IPS DF 4.7 (cell line): ENCODE measurements at regions not wholly inside any gene's neighbourhood (a gene's known extent, or its start where the extent isn't known, plus 50 kb on each side); places are given as distances from the start of the nearest gene placed in this dataset.
"Not testable (repeated sequence)": the region's sequence is repeated elsewhere in the genome, so short reads cannot be mapped to it uniquely, and the experiment has no call there.

Experiments used
- DNase-seq: peaks from one replicate; pipeline ENCODE4 v3.0.0-alpha.2; 2013; ENCODE audit warnings: low spot score; ENCODE audit errors: extremely low read depth

- DNase-seq = no peak
Measured at GRCh38 chr6:14516956-14517355, 399.4 kb downstream of the CD83 start.

- no peak for DNase-seq
Measured at GRCh38 chr6:14517516-14518105, 400.0 kb downstream of the CD83 start.

GRCh38 chr6:14518515-14519217 lies 401.1 kb downstream of the CD83 start:
- DNase-seq = no peak

GRCh38 chr6:14520029-14520428 lies 402.5 kb downstream of the CD83 start:
- DNase-seq = no peak

GRCh38 chr6:14520536-14520935 lies 403.0 kb downstream of the CD83 start:
- no peak for DNase-seq

GRCh38 chr6:14521141-14521540 lies 403.6 kb downstream of the CD83 start:
- DNase-seq = no peak

GRCh38 chr6:14521861-14522260 lies 404.3 kb downstream of the CD83 start:
- not testable (repeated sequence) for DNase-seq

GRCh38 chr6:14524319-14524718 lies 406.7 kb downstream of the CD83 start:
- DNase-seq = no peak

GRCh38 chr6:14530385-14530784 lies 412.8 kb downstream of the CD83 start:
- no peak for DNase-seq

- no peak for DNase-seq
Measured at GRCh38 chr6:14533446-14533845, 415.9 kb downstream of the CD83 start.

GRCh38 chr6:14537030-14537429 lies 419.5 kb downstream of the CD83 start:
- no peak for DNase-seq

GRCh38 chr6:14540276-14540675 lies 422.7 kb downstream of the CD83 start:
- DNase-seq = no peak

GRCh38 chr6:14540810-14541540 lies 423.4 kb downstream of the CD83 start:
- no peak for DNase-seq

- DNase-seq = no peak
Measured at GRCh38 chr6:14542670-14543366, 425.2 kb downstream of the CD83 start.

GRCh38 chr6:14543971-14544585 lies 426.5 kb downstream of the CD83 start:
- DNase-seq = no peak

GRCh38 chr6:14544666-14545065 lies 427.1 kb downstream of the CD83 start:
- DNase-seq = no peak

- DNase-seq = no peak
Measured at GRCh38 chr6:14545496-14545895, 427.9 kb downstream of the CD83 start.

- no peak for DNase-seq
Measured at GRCh38 chr6:14546036-14546435, 428.5 kb downstream of the CD83 start.

- no peak for DNase-seq
Measured at GRCh38 chr6:14547284-14547998, 429.9 kb downstream of the CD83 start.

- DNase-seq = no peak
Measured at GRCh38 chr6:14549304-14549770, 431.8 kb downstream of the CD83 start.

GRCh38 chr6:14549871-14550270 lies 432.3 kb downstream of the CD83 start:
- DNase-seq = no peak
